DMS53 treated with DMSO at 0.1 percent for 48 hours (cell line): ENCODE measurements at regions not wholly inside any gene's neighbourhood (a gene's known extent, or its start where the extent isn't known, plus 50 kb on each side); places are given as distances from the start of the nearest gene placed in this dataset.

ENCODE experiments used
- DNase-seq: peaks from one replicate; lab custom pipeline; 2025; ENCODE audit not compliant: unreplicated experiment; lab: John Stamatoyannopoulos, UW

GRCh38 chrX:43562372-43562771 lies 93.7 kb upstream of the MAOA start:
- no peak for DNase-seq

GRCh38 chrX:43564953-43565352 lies 91.1 kb upstream of the MAOA start:
- no peak for DNase-seq

DNA sequence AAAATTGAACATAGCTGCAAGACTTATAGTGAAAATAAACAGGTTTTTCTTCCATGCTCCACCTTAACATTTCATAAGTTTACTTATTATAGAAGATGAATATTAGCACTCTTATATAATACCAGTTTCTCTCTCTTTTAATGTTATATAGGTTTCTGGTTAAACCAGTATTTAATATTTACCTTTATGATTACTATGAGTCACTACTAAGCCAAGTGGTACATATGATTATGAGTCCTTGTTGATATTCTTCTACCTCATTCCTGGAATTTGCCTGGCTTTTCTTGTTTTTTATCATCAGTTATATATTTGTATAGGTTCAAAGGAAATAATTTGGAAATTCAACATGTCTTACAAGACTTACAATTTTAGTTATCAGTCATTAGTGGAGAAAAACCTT lies 89.9 kb upstream of the MAOA start:
- DNase-seq, result peak; percentile 64

GRCh38 chrX:43573441-43574015 lies 82.6 kb upstream of the MAOA start:
- DNase-seq, result no peak

DNA sequence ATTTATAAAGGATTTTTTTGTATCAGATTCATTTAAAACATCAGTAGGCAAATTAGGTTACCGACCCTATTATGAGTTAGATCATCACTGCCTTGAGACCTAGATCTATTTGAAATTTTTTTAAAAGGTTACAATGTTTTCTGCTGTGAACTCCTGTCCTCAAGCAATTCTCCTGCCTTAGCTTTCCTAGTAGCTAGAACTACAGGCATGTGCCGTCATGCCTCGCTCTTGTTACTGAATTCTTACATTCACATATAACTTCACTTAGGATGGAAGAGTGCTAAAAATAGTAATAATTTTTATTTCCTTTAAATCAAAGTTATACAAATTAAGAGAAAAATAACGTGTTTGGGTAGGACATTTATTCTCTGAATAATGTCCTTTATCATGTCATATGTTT lies 75.5 kb upstream of the MAOA start:
- no peak for DNase-seq

DNA sequence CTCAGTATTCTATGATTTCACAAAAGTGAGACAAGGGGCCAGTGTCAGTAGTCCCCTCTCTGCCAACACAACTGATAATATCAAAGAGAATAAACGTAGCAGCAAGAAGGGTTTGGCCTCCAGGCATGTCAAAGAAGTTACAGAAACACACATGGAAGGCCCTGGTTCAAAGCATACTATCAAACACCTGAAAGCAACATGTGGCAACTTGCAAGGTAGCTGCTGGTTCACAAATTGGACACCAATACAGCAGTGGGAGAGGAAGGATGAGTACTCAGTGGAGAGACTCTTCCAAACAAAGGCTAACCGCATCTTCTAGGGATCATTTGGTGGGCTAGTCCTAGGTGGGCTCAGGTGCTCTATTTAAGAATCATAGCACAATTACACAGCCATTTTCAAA lies 74.9 kb upstream of the MAOA start:
- no peak for DNase-seq

DNA sequence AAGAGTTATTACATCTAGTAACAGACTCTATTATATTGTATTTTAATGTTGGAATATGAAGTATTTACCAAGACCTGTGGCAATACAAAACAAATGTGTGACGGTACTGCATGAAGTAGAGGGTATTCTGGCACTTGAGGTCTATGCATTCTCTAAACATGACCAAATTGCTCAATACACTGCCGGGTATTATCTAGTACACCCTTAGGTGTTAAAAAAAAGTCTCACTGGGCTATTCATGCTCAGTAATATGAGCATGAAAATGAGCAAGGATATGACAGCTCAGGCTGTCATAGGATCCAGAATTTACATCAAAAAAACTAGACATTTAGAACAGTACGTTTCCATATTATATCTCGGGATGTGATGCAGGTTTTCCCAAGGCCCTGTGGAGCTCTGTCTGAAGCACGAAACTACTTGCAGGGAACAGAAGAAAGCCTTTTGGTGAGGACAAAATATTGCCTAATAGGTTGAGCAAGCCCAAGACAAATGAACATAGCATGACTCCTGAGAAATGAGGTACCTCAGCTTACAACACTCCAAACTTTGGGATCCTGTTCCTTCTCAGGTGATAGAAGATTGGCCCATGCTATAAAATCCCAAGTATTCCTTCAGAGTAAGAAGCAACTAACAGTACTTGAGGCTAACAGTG lies 74.1 kb upstream of the MAOA start:
- DNase-seq, result no peak

DNA sequence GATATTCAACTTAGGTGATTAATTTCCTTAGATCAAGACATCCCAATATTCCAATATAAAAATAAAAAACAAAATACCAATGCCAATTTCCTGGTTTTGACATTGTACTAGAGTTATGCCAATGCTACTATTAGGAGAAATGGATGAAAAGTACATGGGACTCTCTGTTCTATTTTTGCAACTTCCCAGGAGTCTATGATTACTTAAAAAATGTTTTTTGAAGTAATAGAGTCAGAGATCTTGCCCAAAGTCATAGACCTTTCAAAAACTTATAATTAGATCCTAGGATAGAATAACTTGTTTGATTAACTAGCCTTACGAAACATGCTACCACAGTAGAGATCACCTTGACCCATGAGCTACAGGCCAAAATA lies 73.6 kb upstream of the MAOA start:
- no peak for DNase-seq

GRCh38 chrX:43585922-43586321 lies 70.2 kb upstream of the MAOA start:
- no peak for DNase-seq

- DNase-seq, result no peak
Observed at GRCh38 chrX:43586830-43587229, 69.3 kb upstream of the MAOA start.

DNA sequence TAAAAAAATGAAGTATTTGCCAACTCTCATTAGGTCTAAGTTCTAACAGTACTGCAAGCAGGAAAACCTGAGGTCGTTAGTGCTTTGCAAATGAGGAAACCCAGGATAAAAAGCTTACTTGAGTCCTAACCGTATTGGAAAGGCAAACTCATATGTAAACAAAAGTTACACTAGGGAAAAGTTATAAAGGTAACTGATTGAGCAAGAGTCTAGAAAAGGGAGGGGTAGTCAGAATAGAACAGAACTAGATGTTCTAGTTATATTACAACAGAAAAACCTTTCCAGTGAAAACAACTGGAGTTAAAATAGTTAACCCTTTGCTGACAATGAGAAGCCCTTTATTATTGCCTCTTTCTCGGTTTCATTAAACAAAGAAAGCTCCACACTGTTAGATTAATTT lies 66.4 kb upstream of the MAOA start:
- DNase-seq, result no peak

DNA sequence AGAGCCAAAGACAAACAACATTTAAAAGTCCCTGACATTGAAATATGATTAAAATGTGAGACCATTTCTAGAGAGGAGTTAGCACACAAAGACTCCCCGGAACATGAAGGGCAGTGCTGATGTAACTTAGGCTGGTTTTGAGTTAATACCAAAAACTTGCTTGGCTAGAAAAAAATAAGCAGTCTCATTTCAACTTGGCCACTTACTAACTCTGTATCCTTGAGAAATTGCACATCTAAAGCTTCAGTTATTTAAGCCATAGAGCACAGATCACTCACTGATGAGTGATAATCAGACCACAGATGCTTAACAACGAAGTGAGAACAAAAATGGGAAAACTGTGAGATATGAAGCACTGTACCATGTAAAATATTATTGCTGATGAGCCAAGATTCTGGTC lies 65.9 kb upstream of the MAOA start:
- DNase-seq, result no peak

DNA sequence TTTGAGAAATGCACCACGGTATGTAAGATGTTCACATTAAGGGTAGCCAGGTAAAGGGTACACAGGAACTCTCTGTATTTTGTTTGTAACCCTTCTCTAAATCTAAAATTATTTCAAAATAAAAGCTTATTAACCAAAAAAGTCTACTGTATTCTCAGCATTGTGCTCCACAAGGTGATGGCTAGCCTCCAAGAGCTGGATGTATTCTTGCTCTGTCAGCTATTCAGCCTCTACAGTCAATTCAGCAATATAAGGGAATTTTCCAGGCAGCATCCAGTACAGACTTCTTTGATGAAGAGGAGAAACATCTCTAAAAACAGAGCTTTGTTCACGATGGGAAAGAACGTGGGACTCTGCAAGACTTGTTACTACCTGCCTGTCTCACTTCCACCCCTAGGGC lies 63.5 kb upstream of the MAOA start:
- DNase-seq, result no peak

DNA sequence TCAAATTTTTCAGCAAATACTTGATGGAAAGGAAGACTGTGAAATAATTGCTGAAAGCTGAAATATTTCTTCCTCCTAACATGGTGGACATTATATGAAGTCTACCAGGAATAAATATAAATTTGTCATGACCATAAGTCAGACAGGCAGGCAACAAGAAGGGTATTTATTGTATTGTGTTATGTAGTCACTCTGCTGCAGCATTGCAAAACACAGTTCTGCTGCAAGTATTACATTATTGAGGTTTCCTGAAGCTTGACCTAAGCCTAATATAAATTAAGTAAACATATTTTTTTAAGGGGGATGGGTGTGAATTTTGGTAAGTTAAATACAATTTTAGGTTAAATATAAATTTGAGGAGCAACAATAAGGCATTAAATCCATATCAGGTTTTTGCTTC lies 60.2 kb upstream of the MAOA start:
- no peak for DNase-seq

DNA sequence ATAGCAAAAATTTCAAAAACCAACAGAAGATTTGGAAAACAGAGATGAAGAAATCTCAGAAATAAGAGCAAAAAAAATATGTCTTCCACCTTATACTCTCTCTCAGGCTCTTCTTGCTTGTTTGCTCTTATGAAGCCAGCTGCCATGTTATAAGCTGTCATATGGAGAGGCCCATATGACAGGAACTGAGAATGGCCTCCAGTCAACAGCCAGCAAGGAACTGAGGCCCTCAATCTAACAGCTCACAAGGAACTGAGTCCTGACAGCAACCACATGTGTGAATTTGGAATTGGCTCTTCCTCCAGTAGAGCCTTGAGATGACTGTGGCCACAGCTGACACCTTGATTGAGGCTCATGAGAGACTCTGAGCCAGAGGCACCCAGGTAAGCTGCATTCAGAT lies 51.3 kb upstream of the MAOA start:
- DNase-seq, result no peak

DNA sequence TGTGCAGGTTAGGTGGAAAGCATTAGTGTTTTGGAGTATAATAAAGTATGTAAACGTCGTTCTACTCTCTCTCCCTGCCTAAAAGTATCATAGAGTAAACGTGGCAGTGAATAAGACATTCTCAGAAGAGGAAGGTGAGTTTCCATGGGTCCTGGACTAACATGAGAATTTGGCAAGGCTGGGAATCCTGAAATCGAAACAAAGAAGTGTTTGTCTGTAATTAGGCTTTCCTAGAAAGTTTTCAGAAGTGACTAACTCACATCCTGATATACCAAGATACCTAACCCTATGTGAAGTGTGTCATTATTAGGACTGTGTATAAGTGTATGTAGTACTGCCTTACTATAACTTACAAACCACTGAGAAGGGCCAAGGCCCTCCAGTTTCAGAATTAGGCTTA lies 50.7 kb upstream of the MAOA start:
- DNase-seq, result no peak
